ENCODE measurements at regions not wholly inside any gene's neighbourhood (a gene's known extent, or its start where the extent isn't known, plus 50 kb on each side); places are given as distances from the start of the nearest gene placed in this dataset.
A peak's percentile ranks its signal among the peaks of the same experiment; 100 is the strongest.

GRCh38 chr13:68078874-68079273 is 848.7 kb upstream of the PCDH9 start:
- no peaks in the 10 kb centered on the region for H3K4me1 ChIP-seq (ENCODE audit: control insufficient read depth in 1 of 2, low read depth in 2 of 2)
- no peak for ATAC-seq (ENCODE audit: insufficient number of reproducible peaks, low FRiP score, low read depth)
- no peak for TF ChIP-seq CTCF (IDR thresholded peaks at IDR 0.05)
- H3K27me3 ChIP-seq (replicated peaks; ENCODE audit: insufficient read depth) = no peaks in the 10 kb centered on the region
- no peaks in the 10 kb centered on the region for H3K36me3 ChIP-seq
- H3K4me3 ChIP-seq = no peak overlapping the region
- no peaks in the 10 kb centered on the region for H3K9me3 ChIP-seq
- H3K27ac ChIP-seq = no peak overlapping the region
- DNase-seq (ENCODE audit: low spot score) = no peak

- ATAC-seq (ENCODE audit: insufficient number of reproducible peaks, low FRiP score, low read depth) = no peak
- no peak for DNase-seq (ENCODE audit: low spot score)
- Histone ChIP-seq H3K9me3 (no peaks in the 10 kb centered on the region), H3K4me1 (ENCODE audit: control insufficient read depth in 1 of 2, low read depth in 2 of 2) (no peaks in the 10 kb centered on the region), H3K27me3 (replicated peaks; ENCODE audit: insufficient read depth) (no peaks in the 10 kb centered on the region), H3K36me3 (no peaks in the 10 kb centered on the region), H3K27ac (no peak overlapping the region), H3K4me3 (no peak overlapping the region)
- no peak for TF ChIP-seq CTCF (IDR thresholded peaks at IDR 0.05)
Observed at GRCh38 chr13:68078469-68078868, 848.3 kb upstream of the PCDH9 start.

GRCh38 chr13:68076046-68076445 is 845.9 kb upstream of the PCDH9 start:
- ATAC-seq (ENCODE audit: insufficient number of reproducible peaks, low FRiP score, low read depth) = no peak
- no peaks in the 10 kb centered on the region for H3K9me3 ChIP-seq
- no peak overlapping the region for H3K4me3 ChIP-seq
- no peak for DNase-seq (ENCODE audit: low spot score)
- H3K4me1 ChIP-seq (ENCODE audit: control insufficient read depth in 1 of 2, low read depth in 2 of 2) = no peaks in the 10 kb centered on the region
- no peaks in the 10 kb centered on the region for H3K36me3 ChIP-seq
- H3K27me3 ChIP-seq (replicated peaks; ENCODE audit: insufficient read depth) = no peaks in the 10 kb centered on the region
- TF ChIP-seq CTCF (IDR thresholded peaks at IDR 0.05) = no peak
- H3K27ac ChIP-seq = no peak overlapping the region

GRCh38 chr13:68066879-68067513 is 836.9 kb upstream of the PCDH9 start:
- H3K4me1 ChIP-seq (ENCODE audit: control insufficient read depth in 1 of 2, low read depth in 2 of 2) = no peaks in the 10 kb centered on the region
- DNase-seq (ENCODE audit: low spot score) (no peak), ATAC-seq (ENCODE audit: insufficient number of reproducible peaks, low FRiP score, low read depth) (peak; percentile 20)
- no peaks in the 10 kb centered on the region for H3K36me3 ChIP-seq
- no peak for TF ChIP-seq CTCF (IDR thresholded peaks at IDR 0.05)
- H3K9me3 ChIP-seq = no peaks in the 10 kb centered on the region
- H3K27ac ChIP-seq = no peak overlapping the region
- no peak overlapping the region for H3K4me3 ChIP-seq
- no peaks in the 10 kb centered on the region for H3K27me3 ChIP-seq (replicated peaks; ENCODE audit: insufficient read depth)

- no peaks in the 10 kb centered on the region for H3K4me1 ChIP-seq (ENCODE audit: control insufficient read depth in 1 of 2, low read depth in 2 of 2)
- TF ChIP-seq CTCF (IDR thresholded peaks at IDR 0.05) = no peak
- H3K36me3 ChIP-seq = no peaks in the 10 kb centered on the region
- DNase-seq (ENCODE audit: low spot score) (no peak), ATAC-seq (ENCODE audit: insufficient number of reproducible peaks, low FRiP score, low read depth) (no peak)
- no peaks in the 10 kb centered on the region for H3K27me3 ChIP-seq (replicated peaks; ENCODE audit: insufficient read depth)
- H3K4me3 ChIP-seq = no peak overlapping the region
- H3K9me3 ChIP-seq = no peaks in the 10 kb centered on the region
- no peak overlapping the region for H3K27ac ChIP-seq
Observed at GRCh38 chr13:68064001-68064770, 834.0 kb upstream of the PCDH9 start.
